Mucosa of descending colon (tissue), 3 donors: ENCODE measurements at regions not wholly inside any gene's neighbourhood (a gene's known extent, or its start where the extent isn't known, plus 50 kb on each side); places are given as distances from the start of the nearest gene placed in this dataset.
A peak's percentile ranks its signal among the peaks of the same experiment; 100 is the strongest.

ENCODE experiments used
- ATAC-seq: fragments of 200-7000 bp; cut with Tn5 transposase; one replicate; pipeline ENCODE4 v1.9.1; 2020; ENCODE audit warnings: mild to moderate bottlenecking, moderate library complexity
- DNase-seq, 3 donors: peaks; one replicate each; pipeline ENCODE4 v3.0.0-alpha.2; 2020
- H3K36me3 ChIP-seq: fragments of 200-600 bp; one replicate; pipeline ENCODE4 v1.8.0; 2021; ENCODE audit warnings: low read depth, mild to moderate bottlenecking
- H3K4me1 ChIP-seq: fragments of 200-600 bp; one replicate; pipeline ENCODE4 v1.8.0; 2021; ENCODE audit warnings: low read depth, mild to moderate bottlenecking
- H3K4me3 ChIP-seq: fragments of 200-600 bp; one replicate; pipeline ENCODE4 v1.8.0; 2021; ENCODE audit warnings: mild to moderate bottlenecking
- H3K9me3 ChIP-seq: fragments of 200-600 bp; one replicate; pipeline ENCODE4 v1.8.0; 2021; ENCODE audit warnings: mild to moderate bottlenecking
- intact Hi-C, 2 donors: fragments of 100-400 bp; cut with DNase I in 1 of 2; cut with micrococcal nuclease in 1 of 2; formaldehyde crosslinking; loops; one replicate each; pipeline versions ENCODE4 v1.11.0 to v1.11.1; 2022; cut with DNase I, micrococcal nuclease
- TF ChIP-seq, protein P1 (sequence below): fragments of 200-600 bp; IDR thresholded peaks from one replicate; pipeline ENCODE4 v1.8.0; 2022; ENCODE audit warnings: antibody characterized with exemption, mild to moderate bottlenecking
- donor health status: DM: no; HTN: no; CAD: no; lungs with moderate emphysema.
- donor health status: DM: no; HTN: no; CAD: no.
- donor health status: DM: no; HTN: yes; CAD: no.

- intact Hi-C loops, result no loop called here
- TF ChIP-seq, protein P1, sequence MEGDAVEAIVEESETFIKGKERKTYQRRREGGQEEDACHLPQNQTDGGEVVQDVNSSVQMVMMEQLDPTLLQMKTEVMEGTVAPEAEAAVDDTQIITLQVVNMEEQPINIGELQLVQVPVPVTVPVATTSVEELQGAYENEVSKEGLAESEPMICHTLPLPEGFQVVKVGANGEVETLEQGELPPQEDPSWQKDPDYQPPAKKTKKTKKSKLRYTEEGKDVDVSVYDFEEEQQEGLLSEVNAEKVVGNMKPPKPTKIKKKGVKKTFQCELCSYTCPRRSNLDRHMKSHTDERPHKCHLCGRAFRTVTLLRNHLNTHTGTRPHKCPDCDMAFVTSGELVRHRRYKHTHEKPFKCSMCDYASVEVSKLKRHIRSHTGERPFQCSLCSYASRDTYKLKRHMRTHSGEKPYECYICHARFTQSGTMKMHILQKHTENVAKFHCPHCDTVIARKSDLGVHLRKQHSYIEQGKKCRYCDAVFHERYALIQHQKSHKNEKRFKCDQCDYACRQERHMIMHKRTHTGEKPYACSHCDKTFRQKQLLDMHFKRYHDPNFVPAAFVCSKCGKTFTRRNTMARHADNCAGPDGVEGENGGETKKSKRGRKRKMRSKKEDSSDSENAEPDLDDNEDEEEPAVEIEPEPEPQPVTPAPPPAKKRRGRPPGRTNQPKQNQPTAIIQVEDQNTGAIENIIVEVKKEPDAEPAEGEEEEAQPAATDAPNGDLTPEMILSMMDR, result no peak
- H3K9me3 ChIP-seq, result no peaks in the 10 kb centered on the region
- H3K4me3 ChIP-seq, result no peak overlapping the region
- no peaks in the 10 kb centered on the region for H3K36me3 ChIP-seq
- peak in 1 of 3 donors; percentile 30 for DNase-seq
- peak; percentile 86 for ATAC-seq
- H3K4me1 ChIP-seq, result peaks cover 5% of the 10 kb centered on the region
Measured at GRCh38 chr6:112979830-112980229, 632.7 kb downstream of the RFPL4B start.

DNA sequence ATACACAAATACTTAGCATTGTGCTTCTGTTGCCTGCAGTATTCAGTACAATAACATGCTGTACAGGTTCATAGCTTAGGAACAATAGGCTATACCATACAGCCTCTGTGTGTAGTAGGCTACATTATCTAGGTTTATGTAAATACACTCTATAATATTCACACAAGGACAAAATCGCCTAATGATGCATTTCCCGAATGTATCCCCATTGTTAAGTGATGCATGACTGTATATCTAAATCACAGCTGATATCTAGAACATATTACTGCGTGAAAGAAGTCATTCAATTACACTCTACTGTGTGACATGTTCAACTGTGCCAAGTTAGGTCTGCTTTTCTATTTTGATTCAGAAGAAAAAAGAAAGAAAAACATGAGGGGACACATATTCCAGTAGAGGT is 633.5 kb downstream of the RFPL4B start:
- TF ChIP-seq, protein P1, result no peak
- Histone ChIP-seq H3K4me1 (peaks cover 5% of the 10 kb centered on the region), H3K36me3 (no peaks in the 10 kb centered on the region), H3K9me3 (no peaks in the 10 kb centered on the region), H3K4me3 (no peak overlapping the region)
- ATAC-seq, result no peak
- DNase-seq, result no peak
- intact Hi-C loops, result no loop called here

- H3K4me1 ChIP-seq, result no peaks in the 10 kb centered on the region
- H3K4me3 ChIP-seq, result no peak overlapping the region
- intact Hi-C loops, result no loop called here
- H3K9me3 ChIP-seq, result no peaks in the 10 kb centered on the region
- no peak for DNase-seq
- no peaks in the 10 kb centered on the region for H3K36me3 ChIP-seq
- TF ChIP-seq, protein P1, result no peak
- ATAC-seq, result peak; percentile 85
Measured at GRCh38 chr6:112983713-112984261, 636.7 kb downstream of the RFPL4B start.

GRCh38 chr6:112984899-112985298 is 637.8 kb downstream of the RFPL4B start:
- intact Hi-C loops, result no loop called here
- ATAC-seq (no peak), DNase-seq (no peak)
- no peaks in the 10 kb centered on the region for H3K36me3 ChIP-seq
- TF ChIP-seq, protein P1, result no peak
- no peak overlapping the region for H3K4me3 ChIP-seq
- no peaks in the 10 kb centered on the region for H3K4me1 ChIP-seq
- H3K9me3 ChIP-seq, result no peaks in the 10 kb centered on the region

DNA sequence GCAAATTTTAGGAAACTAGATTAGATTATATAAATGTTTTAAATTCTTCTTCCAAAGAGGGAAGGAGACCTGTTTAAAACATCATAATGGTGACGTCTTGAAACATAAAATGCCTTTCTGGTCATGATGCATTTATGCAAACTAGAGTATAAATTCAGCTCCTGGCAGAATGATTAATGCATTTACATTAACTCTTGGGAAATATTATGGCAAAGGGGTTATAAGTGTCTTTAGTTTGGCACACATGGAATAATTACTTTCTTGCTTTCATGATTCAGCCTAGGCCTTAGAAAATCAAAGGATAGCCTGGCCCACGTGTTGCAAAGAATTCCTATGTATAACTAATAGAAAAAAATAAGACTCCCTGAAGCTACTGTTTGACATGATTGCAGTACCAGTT is 639.2 kb downstream of the RFPL4B start:
- no peaks in the 10 kb centered on the region for H3K9me3 ChIP-seq
- no peak overlapping the region for H3K4me3 ChIP-seq
- intact Hi-C loops, result no loop called here
- TF ChIP-seq, protein P1, result no peak
- no peaks in the 10 kb centered on the region for H3K4me1 ChIP-seq
- DNase-seq, result no peak
- ATAC-seq, result no peak
- no peaks in the 10 kb centered on the region for H3K36me3 ChIP-seq

GRCh38 chr6:112988748-112989147 is 641.6 kb downstream of the RFPL4B start:
- intact Hi-C loops, result no loop called here
- TF ChIP-seq, protein P1, result no peak
- ATAC-seq (no peak), DNase-seq (no peak)
- no peaks in the 10 kb centered on the region for H3K36me3 ChIP-seq
- H3K4me1 ChIP-seq, result peaks cover 3% of the 10 kb centered on the region
- no peaks in the 10 kb centered on the region for H3K9me3 ChIP-seq
- H3K4me3 ChIP-seq, result no peak overlapping the region
